ENCODE measurements at regions not wholly inside any gene's neighbourhood (a gene's known extent, or its start where the extent isn't known, plus 50 kb on each side); places are given as distances from the start of the nearest gene placed in this dataset.

- Histone ChIP-seq H3K36me3 (ENCODE audit: control insufficient read depth, insufficient read depth, low read length) (no peaks in the 10 kb centered on the region), H3K4me1 (replicated peaks in 1 of 2; ENCODE audit: control insufficient read depth in 2 of 2, insufficient read depth in 2 of 2, low read length in 2 of 2) (peaks cover 4 to 8% of the 10 kb centered on the region in 2 experiments; a peak in 2 of 5 replicates), H3K27ac (ENCODE audit: extremely low read depth, low read depth, low read length) (no peak overlapping the region), H3K27me3 (ENCODE audit: control insufficient read depth in 2 of 2, insufficient read depth in 2 of 2, low read length in 2 of 2) (no peaks in the 10 kb centered on the region), H3K4me3 (no peak overlapping the region), H4K20me1 (replicated peaks; ENCODE audit: control insufficient read depth, insufficient read depth, low read length) (no peaks in the 10 kb centered on the region), H3K9me1 (ENCODE audit: control insufficient read depth, insufficient read depth, low read length) (no peaks in the 10 kb centered on the region), H3K79me2 (ENCODE audit: control insufficient read depth, insufficient read depth, low read length) (no peaks in the 10 kb centered on the region), H3K9me3 (replicated peaks; ENCODE audit: control insufficient read depth, insufficient read depth, low read depth, low read length) (no peaks in the 10 kb centered on the region), H3K9ac (ENCODE audit: insufficient read depth in 1 of 2, low read depth in 2 of 2, low read length in 2 of 2) (no peak overlapping the region), H2AFZ (ENCODE audit: low read depth, low read length) (no peak overlapping the region), H3K4me2 (ENCODE audit: insufficient read depth, low read length) (no peak overlapping the region)
- intact Hi-C loops (cut with micrococcal nuclease) (loop anchor here (2.0 kb wide), 1 partner anchor 537 kb away; no protein-coding TSS in a partner anchor), in situ Hi-C loops (cut with MboI) (loop anchor here (10.0 kb wide), 1 partner anchor 141 kb away; no protein-coding TSS in a partner anchor)
- BruUV-seq (replicated peaks), result no TSS peak
- no peak for DNase-seq (ENCODE audit: extremely low read depth in 1 of 4, low spot score in 3 of 4)
- ChIA-PET POLR2A (interaction anchor here (2.6 kb wide), 1 partner anchor 17 kb away, joined by 11 read pairs; no protein-coding TSS in a partner anchor), CTCF (ENCODE audit: low intra/inter-chr PET ratio) (interaction anchor here (2.4 kb wide), 1 partner anchor 142 kb away, joined by 15 read pairs; no protein-coding TSS in a partner anchor)
- no peak for FAIRE-seq
- no peak for ATAC-seq
- 62% methylated on average over 3 of the region's 4 CpGs for WGBS (ENCODE audit: insufficient coverage, low coverage, missing lambda C conversion rate)
- TF ChIP-seq GTF2B (IDR thresholded peaks at IDR 0.05; ENCODE audit: extremely low read depth, insufficient read length), result no peak
- no peak for TF ChIP-seq SRSF7 (optimal IDR thresholded peaks at IDR 0.05; ENCODE audit: low read depth, low read length)
- no peak for TF ChIP-seq ZNF274 (IDR thresholded peaks at IDR 0.05; ENCODE audit: borderline replicate concordance, low read depth, low read length)
- TF ChIP-seq CREB5 (CRISPR knock-in tag; IDR thresholded peaks at IDR 0.05), result no peak
- TF ChIP-seq THRAP3 (IDR thresholded peaks at IDR 0.05; ENCODE audit: borderline replicate concordance), result no peak
- no peak for TF ChIP-seq ZNF324 (CRISPR knock-in tag; IDR thresholded peaks at IDR 0.05)
- no peak for TF ChIP-seq TCF7L2 (IDR thresholded peaks at IDR 0.05; ENCODE audit: low read depth, low read length)
- no peak for TF ChIP-seq KAT8 (IDR thresholded peaks at IDR 0.05; ENCODE audit: low read depth)
- no peak for TF ChIP-seq NR3C1 (CRISPR knock-in tag; IDR thresholded peaks at IDR 0.05)
- no peak for TF ChIP-seq HOMEZ (CRISPR knock-in tag; IDR thresholded peaks at IDR 0.05)
- no peak for TF ChIP-seq PML (IDR thresholded peaks at IDR 0.05; ENCODE audit: low read length)
- no peak for TF ChIP-seq CTBP1 (IDR thresholded peaks at IDR 0.05; ENCODE audit: borderline replicate concordance)
- no peak for TF ChIP-seq ZBTB33 (CRISPR knock-in tag; IDR thresholded peaks at IDR 0.05)
Observed at GRCh38 chr10:30535677-30536076, 93.9 kb downstream of the LYZL2 start.

Data from K562 (cell line).